ENCODE measurements at regions not wholly inside any gene's neighbourhood (a gene's known extent, or its start where the extent isn't known, plus 50 kb on each side); places are given as distances from the start of the nearest gene placed in this dataset.

DNA sequence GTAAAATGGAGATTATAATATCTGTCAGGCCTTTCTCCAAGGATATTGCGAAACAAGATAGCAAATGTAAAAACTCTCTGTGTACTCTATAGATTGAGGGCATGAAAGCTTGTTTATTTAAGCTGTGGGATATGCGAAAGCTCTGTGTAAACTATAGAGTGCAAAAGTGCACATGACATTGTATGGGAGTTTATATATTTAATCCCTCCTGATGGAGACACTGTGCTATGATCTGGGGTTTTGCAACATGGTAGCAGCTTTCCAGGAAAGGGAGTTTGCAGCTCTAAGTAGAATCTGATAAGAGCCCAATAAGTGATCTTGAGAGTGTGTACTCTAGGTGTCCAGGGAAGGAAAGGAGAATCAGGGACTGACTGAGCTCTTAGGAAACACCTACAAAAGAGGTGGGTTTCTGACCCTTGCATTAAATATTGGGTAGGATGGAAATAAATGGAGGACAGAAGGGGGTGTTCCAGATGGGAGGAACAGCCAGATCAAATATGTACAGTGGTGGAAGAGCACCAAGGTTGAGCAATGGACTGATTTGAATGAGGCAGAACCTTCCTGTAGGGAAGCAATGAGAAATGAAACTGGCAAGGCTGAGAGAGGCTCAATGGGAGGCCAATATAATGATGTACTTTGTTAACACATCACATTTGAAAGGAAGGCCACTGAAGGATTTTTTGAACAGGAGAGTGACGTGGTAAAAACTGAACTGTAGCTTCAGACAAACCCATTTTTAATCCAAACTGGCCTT, 450.1 kb downstream of the GJA1 start:
- TF ChIP-seq, protein P1, sequence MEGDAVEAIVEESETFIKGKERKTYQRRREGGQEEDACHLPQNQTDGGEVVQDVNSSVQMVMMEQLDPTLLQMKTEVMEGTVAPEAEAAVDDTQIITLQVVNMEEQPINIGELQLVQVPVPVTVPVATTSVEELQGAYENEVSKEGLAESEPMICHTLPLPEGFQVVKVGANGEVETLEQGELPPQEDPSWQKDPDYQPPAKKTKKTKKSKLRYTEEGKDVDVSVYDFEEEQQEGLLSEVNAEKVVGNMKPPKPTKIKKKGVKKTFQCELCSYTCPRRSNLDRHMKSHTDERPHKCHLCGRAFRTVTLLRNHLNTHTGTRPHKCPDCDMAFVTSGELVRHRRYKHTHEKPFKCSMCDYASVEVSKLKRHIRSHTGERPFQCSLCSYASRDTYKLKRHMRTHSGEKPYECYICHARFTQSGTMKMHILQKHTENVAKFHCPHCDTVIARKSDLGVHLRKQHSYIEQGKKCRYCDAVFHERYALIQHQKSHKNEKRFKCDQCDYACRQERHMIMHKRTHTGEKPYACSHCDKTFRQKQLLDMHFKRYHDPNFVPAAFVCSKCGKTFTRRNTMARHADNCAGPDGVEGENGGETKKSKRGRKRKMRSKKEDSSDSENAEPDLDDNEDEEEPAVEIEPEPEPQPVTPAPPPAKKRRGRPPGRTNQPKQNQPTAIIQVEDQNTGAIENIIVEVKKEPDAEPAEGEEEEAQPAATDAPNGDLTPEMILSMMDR (IDR thresholded peaks at IDR 0.05), result no peak
- TF ChIP-seq EZH2 (IDR thresholded peaks at IDR 0.05), result no peak

All from neural progenitor cell (in vitro differentiated cells).